ENCODE measurements at regions not wholly inside any gene's neighbourhood (a gene's known extent, or its start where the extent isn't known, plus 50 kb on each side); places are given as distances from the start of the nearest gene placed in this dataset.

GRCh38 chr17:15894913-15895658, 49.8 kb upstream of the ADORA2B start:
- no peak for DNase-seq (ENCODE audit: low spot score)
